Peyer's patch (tissue), 4 donors: ENCODE measurements at regions not wholly inside any gene's neighbourhood (a gene's known extent, or its start where the extent isn't known, plus 50 kb on each side); places are given as distances from the start of the nearest gene placed in this dataset.

Experiments
- CTCF ChIP-seq, 6 experiments: fragments of 450-650 bp in 4 of 6; fragments of 200-600 bp in 2 of 6; sonication (generic) in 1 of 6; IDR thresholded peaks; one replicate each; pipeline ENCODE4 v1.5.1; 2017 to 2019; ENCODE audit warnings: antibody characterized with exemption in 6 of 6, mild to moderate bottlenecking in 3 of 6, moderate library complexity in 1 of 6
- POLR2A ChIP-seq, 2 donors: fragments of 450-650 bp; IDR thresholded peaks; one replicate each; pipeline ENCODE4 v1.5.1; 2017; ENCODE audit warnings: antibody characterized with exemption in 2 of 2, mild to moderate bottlenecking in 2 of 2, moderate library complexity in 2 of 2

- TF ChIP-seq CTCF (IDR thresholded peaks at IDR 0.05) (no peak), POLR2A (IDR thresholded peaks at IDR 0.05) (no peak)
Observed at GRCh38 chr5:82885627-82886389, 191.4 kb downstream of the TMEM167A start.
